Kidney epithelial cell (primary cell): ENCODE measurements at regions not wholly inside any gene's neighbourhood (a gene's known extent, or its start where the extent isn't known, plus 50 kb on each side); places are given as distances from the start of the nearest gene placed in this dataset.

Source experiments
- DNase-seq: peaks from one replicate; pipeline ENCODE4 v3.0.0-alpha.2; 2010; ENCODE audit warnings: low read depth
- H3K27me3 ChIP-seq: 2 replicates; pipeline ENCODE4 v1.6.0; 2011; ENCODE audit warnings: low read length; ENCODE audit not compliant: control insufficient read depth, insufficient read depth
- H3K36me3 ChIP-seq: 2 replicates; pipeline ENCODE4 v1.5.1; 2011; ENCODE audit warnings: low read length; ENCODE audit not compliant: control insufficient read depth, insufficient read depth
- H3K4me3 ChIP-seq: 2 replicates; pipeline ENCODE4 v1.5.1; 2011; ENCODE audit warnings: low read depth, mild to moderate bottlenecking, control low read depth, low read length
- TF ChIP-seq, protein P1 (sequence below): IDR thresholded peaks from 2 replicates; pipeline ENCODE4 v1.5.1; 2011; ENCODE audit warnings: mild to moderate bottlenecking, moderate library complexity, low read length, control low read depth, inconsistent platforms; ENCODE audit not compliant: insufficient read depth, poor library complexity, severe bottlenecking

DNA sequence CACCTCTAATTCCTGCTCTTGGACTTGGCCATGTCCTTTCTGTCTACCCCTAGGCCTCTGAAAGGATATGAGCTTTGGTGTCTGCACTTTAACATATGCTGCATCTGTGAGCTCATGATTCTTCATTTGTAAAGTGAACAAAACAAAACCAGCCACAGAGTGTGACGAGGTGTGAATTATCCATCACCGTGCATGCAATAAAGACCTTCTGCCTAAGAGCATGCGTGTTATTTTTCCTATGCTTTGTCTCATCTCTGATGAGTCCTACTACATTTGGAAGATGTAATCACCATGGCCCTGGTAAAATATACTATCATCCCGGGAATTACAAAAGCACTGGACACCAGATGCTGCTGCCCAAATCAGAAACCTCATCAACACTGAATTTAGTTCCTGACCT is 103.5 kb upstream of the KCNAB1 start:
- Histone ChIP-seq H3K27me3 (no peaks in the 10 kb centered on the region), H3K4me3 (no peak overlapping the region), H3K36me3 (no peaks in the 10 kb centered on the region)
- TF ChIP-seq, protein P1, sequence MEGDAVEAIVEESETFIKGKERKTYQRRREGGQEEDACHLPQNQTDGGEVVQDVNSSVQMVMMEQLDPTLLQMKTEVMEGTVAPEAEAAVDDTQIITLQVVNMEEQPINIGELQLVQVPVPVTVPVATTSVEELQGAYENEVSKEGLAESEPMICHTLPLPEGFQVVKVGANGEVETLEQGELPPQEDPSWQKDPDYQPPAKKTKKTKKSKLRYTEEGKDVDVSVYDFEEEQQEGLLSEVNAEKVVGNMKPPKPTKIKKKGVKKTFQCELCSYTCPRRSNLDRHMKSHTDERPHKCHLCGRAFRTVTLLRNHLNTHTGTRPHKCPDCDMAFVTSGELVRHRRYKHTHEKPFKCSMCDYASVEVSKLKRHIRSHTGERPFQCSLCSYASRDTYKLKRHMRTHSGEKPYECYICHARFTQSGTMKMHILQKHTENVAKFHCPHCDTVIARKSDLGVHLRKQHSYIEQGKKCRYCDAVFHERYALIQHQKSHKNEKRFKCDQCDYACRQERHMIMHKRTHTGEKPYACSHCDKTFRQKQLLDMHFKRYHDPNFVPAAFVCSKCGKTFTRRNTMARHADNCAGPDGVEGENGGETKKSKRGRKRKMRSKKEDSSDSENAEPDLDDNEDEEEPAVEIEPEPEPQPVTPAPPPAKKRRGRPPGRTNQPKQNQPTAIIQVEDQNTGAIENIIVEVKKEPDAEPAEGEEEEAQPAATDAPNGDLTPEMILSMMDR, result no peak
- DNase-seq, result no peak

DNA sequence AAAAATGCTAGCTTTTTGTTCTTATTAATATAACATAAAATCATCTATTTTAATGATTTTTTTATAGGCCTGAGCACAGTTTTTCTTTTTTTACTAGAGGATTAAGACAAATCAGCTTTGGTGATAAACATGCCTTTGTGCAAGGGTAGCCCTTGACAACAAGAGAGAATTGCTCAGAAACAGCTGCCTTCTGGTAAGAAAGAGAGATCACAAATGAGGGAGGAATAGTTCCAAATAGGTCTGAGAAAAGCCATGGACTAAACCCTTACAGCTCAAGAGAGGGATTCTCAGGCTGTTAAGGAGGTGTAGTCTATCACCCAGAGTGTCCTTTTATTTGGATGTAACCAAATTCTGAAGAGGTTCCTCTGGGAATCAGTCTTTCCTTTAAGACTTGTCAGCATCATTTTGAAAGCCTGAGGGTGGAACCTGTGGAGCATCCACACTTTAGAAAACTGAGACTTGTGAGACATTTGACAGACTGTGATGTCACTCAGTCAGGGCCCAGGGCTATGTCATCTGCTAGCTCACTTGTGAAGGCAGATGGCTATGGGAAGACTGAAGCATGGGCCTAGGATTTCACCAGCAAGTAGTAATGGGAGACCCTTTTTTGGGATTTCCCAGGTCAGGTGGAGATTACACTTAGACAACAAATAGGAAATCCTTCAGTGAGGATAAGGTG is 102.9 kb upstream of the KCNAB1 start:
- no peak for DNase-seq
- Histone ChIP-seq H3K4me3 (no peak overlapping the region), H3K27me3 (no peaks in the 10 kb centered on the region), H3K36me3 (no peaks in the 10 kb centered on the region)
- TF ChIP-seq, protein P1, result no peak

DNA sequence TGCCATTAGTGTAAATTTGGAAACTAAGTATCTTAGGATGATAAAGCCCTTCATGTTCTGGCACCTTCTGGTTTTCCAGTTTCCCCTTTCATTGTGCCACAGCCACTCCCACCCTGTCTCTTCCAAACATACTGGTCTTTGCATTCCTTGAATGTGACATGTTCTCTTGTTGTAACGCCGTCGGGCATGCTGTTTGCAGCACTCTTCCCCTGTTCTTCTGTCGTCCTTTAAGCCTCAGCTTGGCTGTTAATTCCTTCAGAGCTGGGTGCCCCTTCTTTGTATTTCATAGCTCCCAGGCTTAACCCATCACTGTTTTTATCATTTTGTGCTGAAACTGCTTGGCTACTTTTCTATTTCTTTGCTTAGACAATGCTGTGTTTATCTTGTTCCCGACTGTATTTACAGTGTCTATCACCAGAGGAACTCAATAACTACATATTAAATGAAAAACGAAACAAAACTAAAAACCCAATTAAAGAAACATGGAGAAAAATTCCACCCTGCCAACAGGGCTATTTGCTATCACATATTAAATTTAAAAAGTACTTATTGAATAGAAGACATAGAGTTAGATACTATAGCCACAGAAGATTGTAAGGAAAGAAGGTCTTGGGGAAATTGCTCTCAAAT is 95.4 kb upstream of the KCNAB1 start:
- TF ChIP-seq, protein P1, result no peak
- H3K36me3 ChIP-seq, result no peaks in the 10 kb centered on the region
- DNase-seq, result no peak
- no peaks in the 10 kb centered on the region for H3K27me3 ChIP-seq
- H3K4me3 ChIP-seq, result no peak overlapping the region

DNA sequence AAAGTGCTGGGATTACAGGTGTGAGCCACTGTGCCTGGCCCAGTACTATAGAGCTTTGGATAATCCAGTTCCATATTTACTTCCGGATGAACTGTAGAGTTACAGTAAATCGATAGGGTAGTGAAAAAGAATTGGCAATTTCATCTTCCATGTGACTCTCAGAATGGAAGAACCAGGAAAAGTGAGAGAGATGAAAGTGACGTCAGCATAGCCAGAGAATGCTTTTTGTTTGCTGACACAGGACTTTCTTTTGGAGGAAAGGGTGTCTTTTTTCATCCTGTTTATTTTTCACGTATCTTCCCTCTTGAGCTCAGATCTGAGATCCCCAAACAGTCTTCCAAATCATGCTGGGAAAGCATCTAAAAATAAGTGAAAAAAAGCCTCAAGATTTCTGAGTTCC is 91.2 kb upstream of the KCNAB1 start:
- Histone ChIP-seq H3K4me3 (no peak overlapping the region), H3K27me3 (no peaks in the 10 kb centered on the region), H3K36me3 (no peaks in the 10 kb centered on the region)
- TF ChIP-seq, protein P1, result no peak
- DNase-seq, result no peak

DNA sequence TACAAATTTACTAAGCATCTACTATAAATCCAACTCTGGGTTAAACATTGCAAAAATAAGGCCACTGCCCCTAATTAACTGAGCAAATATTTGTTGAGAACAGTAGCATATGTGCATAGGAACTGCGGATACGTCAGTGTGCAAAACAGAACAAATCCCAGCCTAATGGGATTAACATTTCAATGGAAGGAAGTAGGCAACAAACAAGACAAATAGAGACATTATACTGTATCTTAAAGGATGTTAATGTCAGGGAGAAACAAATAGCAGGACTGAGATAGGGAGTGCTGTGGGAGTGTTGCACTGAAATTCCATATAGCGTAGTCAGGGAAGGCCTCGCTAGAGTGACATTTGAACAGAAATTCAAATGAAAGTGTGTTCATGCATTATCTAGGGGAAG is 89.7 kb upstream of the KCNAB1 start:
- Histone ChIP-seq H3K36me3 (no peaks in the 10 kb centered on the region), H3K4me3 (no peak overlapping the region), H3K27me3 (no peaks in the 10 kb centered on the region)
- DNase-seq, result no peak
- TF ChIP-seq, protein P1, result no peak

DNA sequence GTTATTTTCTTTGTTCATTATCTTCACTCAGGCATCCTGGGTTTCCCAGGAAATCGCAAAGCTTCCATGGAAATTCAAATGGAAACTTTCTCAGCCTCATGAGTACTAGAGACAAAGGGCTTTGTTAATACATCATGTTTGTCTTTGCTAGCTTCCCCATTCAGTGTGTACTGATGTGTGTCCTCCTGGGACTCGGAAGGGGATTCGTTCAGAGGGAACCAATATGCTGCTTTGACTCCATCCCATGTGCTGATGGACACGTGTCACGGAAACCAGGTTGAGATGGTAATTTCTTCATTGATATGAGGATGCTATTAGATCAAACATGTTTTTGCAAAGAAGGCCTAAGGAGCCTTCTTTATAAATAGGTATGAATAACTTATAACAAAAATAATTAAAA is 87.0 kb upstream of the KCNAB1 start:
- no peaks in the 10 kb centered on the region for H3K27me3 ChIP-seq

More for the DNA sequence above, 87.0 kb upstream of the KCNAB1 start:
- H3K36me3 ChIP-seq, result no peaks in the 10 kb centered on the region
- no peak for DNase-seq
- TF ChIP-seq, protein P1, result no peak
- H3K4me3 ChIP-seq, result no peak overlapping the region
